Adrenal gland (tissue), 9 donors: ENCODE measurements at regions not wholly inside any gene's neighbourhood (a gene's known extent, or its start where the extent isn't known, plus 50 kb on each side); places are given as distances from the start of the nearest gene placed in this dataset.
A peak's percentile ranks its signal among the peaks of the same experiment; 100 is the strongest.

Experiments
- DNase-seq, 7 donors: peaks; one replicate each; pipeline ENCODE4 v3.0.0-alpha.2; 2019 to 2020
- H3K27ac ChIP-seq, 5 donors: fragments of 200-600 bp; sonication (generic) in 4 of 5; 1 replicate in 3 of 5; 2 replicates in 2 of 5; pipeline versions ENCODE4 v1.5.1 to v1.8.0; 2016 to 2020; ENCODE audit warnings: mild to moderate bottlenecking in 1 of 5
- H3K27me3 ChIP-seq: fragments of 200-600 bp; 2 replicates; pipeline ENCODE4 v1.8.0; 2021
- H3K36me3 ChIP-seq, 2 donors: fragments of 200-600 bp; replicated peaks in 1 of 2; 1 replicate in 1 of 2; 2 replicates in 1 of 2; pipeline versions ENCODE4 v1.5.1 to v1.8.0; 2018 to 2022
- H3K4me1 ChIP-seq, 2 donors: fragments of 200-600 bp; replicated peaks in 1 of 2; 1 replicate in 1 of 2; 2 replicates in 1 of 2; pipeline versions ENCODE4 v1.5.1 to v1.8.0; 2018 to 2021
- H3K4me3 ChIP-seq, 4 donors: fragments of 200-600 bp; sonication (generic) in 3 of 4; one replicate each; pipeline ENCODE4 v1.5.1; 2016 to 2018
- H3K9me3 ChIP-seq, 3 donors: fragments of 200-600 bp; sonication (generic) in 1 of 3; replicated peaks in 1 of 3; 1 replicate in 2 of 3; 2 replicates in 1 of 3; pipeline versions ENCODE4 v1.5.1 to v1.8.0; 2016 to 2021
- CTCF ChIP-seq, 6 experiments: fragments of 450-650 bp in 4 of 6; fragments of 200-600 bp in 2 of 6; sonication (generic) in 1 of 6; IDR thresholded peaks; 1 replicate in 5 of 6; 2 replicates in 1 of 6; pipeline versions ENCODE4 v1.5.1 to v1.8.0; 2016 to 2021; ENCODE audit warnings: antibody characterized with exemption in 6 of 6, mild to moderate bottlenecking in 2 of 6, moderate library complexity in 1 of 6
- POLR2A ChIP-seq, 2 donors: fragments of 450-650 bp; IDR thresholded peaks; one replicate each; pipeline ENCODE4 v1.6.1; 2017; ENCODE audit warnings: antibody characterized with exemption in 2 of 2, mild to moderate bottlenecking in 2 of 2, moderate library complexity in 1 of 2
- WGBS, 4 donors: extraction: QIAGEN DNeasy Blood & Tissue Kit in 2 of 4; methylation state at CpG; one replicate each; pipeline versions ENCODE4 v1.1.5 to v1.1.7; 2013 to 2017; 5-methylcytosine and 5-hydroxymethylcytosine counted together
- intact Hi-C, 2 donors: fragments of 100-400 bp; cut with DNase I; formaldehyde crosslinking; loops; one replicate each; pipeline versions ENCODE4 v1.14.1 to v1.15.0; 2022 to 2023
- donor health status: healthy with polysubstance abuse.
- donor health status: Bipolar disorder and iron deficiency.
- donor health status: DM: yes; HTN: yes; CAD: no.
- donor health status: DM: no; HTN: no; CAD: no.
- donor health status: DM: no; HTN: no; CAD: no.

- no peaks in the 10 kb centered on the region for H3K36me3 ChIP-seq
- TF ChIP-seq CTCF (IDR thresholded peaks at IDR 0.05) = peak; percentile 20 to 36 (median 24)
- no peak for TF ChIP-seq POLR2A (IDR thresholded peaks at IDR 0.05)
- no peak overlapping the region for H3K27ac ChIP-seq
- H3K27me3 ChIP-seq = no peaks in the 10 kb centered on the region
- 54 to 63% (median 58%) methylated on average over 3 of the region's 3 CpGs for WGBS, 4 donors
- no peak overlapping the region for H3K4me3 ChIP-seq
- intact Hi-C loops = no loop called here
- no peaks in the 10 kb centered on the region for H3K4me1 ChIP-seq
- peak in 2 of 7 donors; percentile 9 to 46 for DNase-seq
- no peaks in the 10 kb centered on the region for H3K9me3 ChIP-seq
Measured at GRCh38 chr10:46229144-46229563, 57.6 kb upstream of the ANTXRL start.

- no peak overlapping the region for H3K4me3 ChIP-seq
- no peak for DNase-seq
- no peak overlapping the region for H3K27ac ChIP-seq
- intact Hi-C loops = no loop called here
- no peak for TF ChIP-seq POLR2A (IDR thresholded peaks at IDR 0.05)
- no peak for TF ChIP-seq CTCF (IDR thresholded peaks at IDR 0.05)
- H3K4me1 ChIP-seq = no peaks in the 10 kb centered on the region
- no peaks in the 10 kb centered on the region for H3K27me3 ChIP-seq
- no peaks in the 10 kb centered on the region for H3K9me3 ChIP-seq
- 89 to 93% (median 90%) methylated on average over 5 of the region's 5 CpGs for WGBS, 4 donors
- no peaks in the 10 kb centered on the region for H3K36me3 ChIP-seq
Measured at GRCh38 chr10:46230615-46231014, 56.2 kb upstream of the ANTXRL start.

GRCh38 chr10:46231087-46231486 is 55.7 kb upstream of the ANTXRL start:
- DNase-seq = peak in 2 of 7 donors; percentile 9
- Histone ChIP-seq H3K27ac (no peak overlapping the region), H3K27me3 (no peaks in the 10 kb centered on the region), H3K9me3 (no peaks in the 10 kb centered on the region), H3K4me3 (no peak overlapping the region), H3K4me1 (no peaks in the 10 kb centered on the region), H3K36me3 (no peaks in the 10 kb centered on the region)
- intact Hi-C loops = no loop called here
- TF ChIP-seq CTCF (IDR thresholded peaks at IDR 0.05) = no peak
- TF ChIP-seq POLR2A (IDR thresholded peaks at IDR 0.05) = no peak
- 76 to 86% (median 84%) methylated on average over 1 of the region's 1 CpG for WGBS, 4 donors

GRCh38 chr10:46232084-46232483 is 54.7 kb upstream of the ANTXRL start:
- Histone ChIP-seq H3K36me3 (no peaks in the 10 kb centered on the region), H3K9me3 (no peaks in the 10 kb centered on the region), H3K27ac (no peak overlapping the region), H3K27me3 (no peaks in the 10 kb centered on the region), H3K4me3 (no peak overlapping the region), H3K4me1 (no peaks in the 10 kb centered on the region)
- intact Hi-C loops = no loop called here
- WGBS, 4 donors = 86 to 93% (median 91%) methylated on average over 1 to 2 of the region's 2 CpGs
- peak in 1 of 7 donors; percentile 14 for DNase-seq
- TF ChIP-seq POLR2A (IDR thresholded peaks at IDR 0.05) = no peak
- TF ChIP-seq CTCF (IDR thresholded peaks at IDR 0.05) = no peak
